LNCAP (cell line): ENCODE measurements at regions not wholly inside any gene's neighbourhood (a gene's known extent, or its start where the extent isn't known, plus 50 kb on each side); places are given as distances from the start of the nearest gene placed in this dataset.

Source experiments
- TF ChIP-seq, protein P1 (sequence below): fragments of 450-650 bp; IDR thresholded peaks from 2 replicates; pipeline ENCODE4 v1.5.1; 2017; ENCODE audit warnings: mild to moderate bottlenecking

DNA sequence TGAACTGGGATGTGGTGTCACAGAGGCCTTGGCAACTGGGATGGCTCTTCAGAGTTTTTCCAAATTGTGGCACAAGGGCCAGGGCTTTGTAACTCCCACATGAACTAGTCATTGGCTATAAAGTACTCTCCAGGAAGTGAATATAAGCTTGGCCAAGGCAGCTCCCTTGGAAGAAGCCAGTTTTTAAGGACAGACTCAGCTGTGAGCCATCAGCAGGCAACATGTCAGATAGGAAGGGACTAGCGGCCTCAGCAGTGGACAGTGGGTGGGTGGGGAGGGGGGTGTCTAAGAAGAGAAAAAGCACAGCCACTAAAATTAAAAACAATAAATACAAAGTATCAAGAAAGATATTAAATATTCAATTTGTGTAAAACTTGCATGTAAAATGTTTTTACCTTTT, 691.1 kb upstream of the PIK3C3 start:
- TF ChIP-seq, protein P1, sequence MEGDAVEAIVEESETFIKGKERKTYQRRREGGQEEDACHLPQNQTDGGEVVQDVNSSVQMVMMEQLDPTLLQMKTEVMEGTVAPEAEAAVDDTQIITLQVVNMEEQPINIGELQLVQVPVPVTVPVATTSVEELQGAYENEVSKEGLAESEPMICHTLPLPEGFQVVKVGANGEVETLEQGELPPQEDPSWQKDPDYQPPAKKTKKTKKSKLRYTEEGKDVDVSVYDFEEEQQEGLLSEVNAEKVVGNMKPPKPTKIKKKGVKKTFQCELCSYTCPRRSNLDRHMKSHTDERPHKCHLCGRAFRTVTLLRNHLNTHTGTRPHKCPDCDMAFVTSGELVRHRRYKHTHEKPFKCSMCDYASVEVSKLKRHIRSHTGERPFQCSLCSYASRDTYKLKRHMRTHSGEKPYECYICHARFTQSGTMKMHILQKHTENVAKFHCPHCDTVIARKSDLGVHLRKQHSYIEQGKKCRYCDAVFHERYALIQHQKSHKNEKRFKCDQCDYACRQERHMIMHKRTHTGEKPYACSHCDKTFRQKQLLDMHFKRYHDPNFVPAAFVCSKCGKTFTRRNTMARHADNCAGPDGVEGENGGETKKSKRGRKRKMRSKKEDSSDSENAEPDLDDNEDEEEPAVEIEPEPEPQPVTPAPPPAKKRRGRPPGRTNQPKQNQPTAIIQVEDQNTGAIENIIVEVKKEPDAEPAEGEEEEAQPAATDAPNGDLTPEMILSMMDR, result no peak

- TF ChIP-seq, protein P1, result no peak
These were observed 692.3 kb upstream of the PIK3C3 start for GRCh38 chr18:41262688-41263087.

- TF ChIP-seq, protein P1, result no peak
These were observed 710.4 kb upstream of the PIK3C3 start for GRCh38 chr18:41244591-41245037.

DNA sequence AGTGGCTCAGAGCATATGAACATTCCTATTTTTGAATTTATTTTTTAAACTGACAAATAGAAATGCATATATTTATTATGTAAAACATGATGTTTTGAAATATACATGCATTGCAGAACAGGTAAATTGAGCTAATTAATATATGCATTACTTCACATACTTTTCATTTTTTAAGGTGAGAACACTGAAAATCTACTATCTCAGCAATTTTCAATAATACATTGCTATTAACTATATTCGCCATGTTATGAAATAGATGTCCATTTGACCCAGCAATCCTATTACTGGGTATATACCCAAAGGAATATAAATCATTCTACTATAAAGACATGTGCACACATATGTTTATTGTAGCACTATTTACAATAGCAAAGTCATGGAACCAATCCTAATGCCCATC, 717.7 kb upstream of the PIK3C3 start:
- TF ChIP-seq, protein P1, result no peak

- TF ChIP-seq, protein P1, result no peak
These were observed 723.4 kb upstream of the PIK3C3 start for GRCh38 chr18:41231681-41232080.

- TF ChIP-seq, protein P1, result no peak
These were observed 727.0 kb upstream of the PIK3C3 start for GRCh38 chr18:41227993-41228392.

GRCh38 chr18:41226911-41227310, 728.1 kb upstream of the PIK3C3 start:
- TF ChIP-seq, protein P1, result no peak

DNA sequence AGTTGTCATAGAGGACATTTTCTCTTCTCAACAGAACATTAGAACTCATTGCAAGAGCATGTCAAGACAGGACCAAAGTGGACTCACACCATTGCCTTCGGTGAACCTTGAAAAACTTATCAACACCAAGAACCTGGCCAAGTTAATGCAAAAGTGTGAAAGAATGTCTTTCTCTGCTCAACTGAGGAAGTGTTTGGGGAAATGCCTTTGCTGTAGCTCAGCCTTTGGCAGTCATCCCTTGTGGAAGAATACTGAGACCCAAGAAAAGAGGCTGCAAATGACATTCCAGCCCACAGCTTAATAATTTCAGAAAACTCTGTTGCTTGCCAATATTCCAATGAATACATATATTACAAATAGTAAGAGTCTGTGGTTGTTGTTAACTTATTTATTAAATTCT, 728.8 kb upstream of the PIK3C3 start:
- TF ChIP-seq, protein P1, result no peak
